ENCODE measurements at regions not wholly inside any gene's neighbourhood (a gene's known extent, or its start where the extent isn't known, plus 50 kb on each side); places are given as distances from the start of the nearest gene placed in this dataset.

DNA sequence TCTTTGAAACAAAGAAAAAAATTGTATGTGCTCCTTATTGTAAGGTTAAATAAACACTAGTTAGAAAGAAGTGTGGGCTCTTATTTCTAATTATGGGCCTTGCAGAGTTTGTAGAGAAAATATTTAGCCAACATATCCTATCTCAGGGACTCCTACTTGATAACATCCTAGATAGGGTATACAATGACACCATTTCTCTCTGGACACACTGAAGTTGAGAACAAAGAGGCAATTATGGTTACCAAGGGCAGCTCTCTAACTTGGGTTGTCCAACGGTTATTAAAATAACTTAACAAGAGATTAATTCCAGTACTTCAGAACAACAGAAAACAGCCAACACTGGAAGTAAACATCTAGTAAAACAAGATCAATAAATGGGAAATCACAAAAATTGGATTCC, 69.0 kb upstream of the ZC3H11B start:
- no peak overlapping the region for H2BK12ac ChIP-seq (ENCODE audit: insufficient read length, low read depth, low read length)
- no peak overlapping the region for H2AK5ac ChIP-seq (ENCODE audit: insufficient read length, low read length)
- Mint-ChIP-seq H3K4me1 (peaks cover 0 to 1% of the 10 kb centered on the region in 2 experiments; a peak in 1 of 4 replicates), H3K9me3 (no peaks in the 10 kb centered on the region), H3K27ac (no peak overlapping the region), H3K36me3 (ENCODE audit: insufficient read depth in 1 of 3, low read depth in 3 of 3) (no peaks in the 10 kb centered on the region), H3K4me3 (no peak overlapping the region), H3K27me3 (ENCODE audit: low read depth) (no peaks in the 10 kb centered on the region)
- no peak overlapping the region for H3K4ac ChIP-seq (ENCODE audit: low read depth, low read length)
- H4K91ac ChIP-seq (ENCODE audit: insufficient read length, low read depth, low read length), result no peak overlapping the region
- TF ChIP-seq, protein P1, sequence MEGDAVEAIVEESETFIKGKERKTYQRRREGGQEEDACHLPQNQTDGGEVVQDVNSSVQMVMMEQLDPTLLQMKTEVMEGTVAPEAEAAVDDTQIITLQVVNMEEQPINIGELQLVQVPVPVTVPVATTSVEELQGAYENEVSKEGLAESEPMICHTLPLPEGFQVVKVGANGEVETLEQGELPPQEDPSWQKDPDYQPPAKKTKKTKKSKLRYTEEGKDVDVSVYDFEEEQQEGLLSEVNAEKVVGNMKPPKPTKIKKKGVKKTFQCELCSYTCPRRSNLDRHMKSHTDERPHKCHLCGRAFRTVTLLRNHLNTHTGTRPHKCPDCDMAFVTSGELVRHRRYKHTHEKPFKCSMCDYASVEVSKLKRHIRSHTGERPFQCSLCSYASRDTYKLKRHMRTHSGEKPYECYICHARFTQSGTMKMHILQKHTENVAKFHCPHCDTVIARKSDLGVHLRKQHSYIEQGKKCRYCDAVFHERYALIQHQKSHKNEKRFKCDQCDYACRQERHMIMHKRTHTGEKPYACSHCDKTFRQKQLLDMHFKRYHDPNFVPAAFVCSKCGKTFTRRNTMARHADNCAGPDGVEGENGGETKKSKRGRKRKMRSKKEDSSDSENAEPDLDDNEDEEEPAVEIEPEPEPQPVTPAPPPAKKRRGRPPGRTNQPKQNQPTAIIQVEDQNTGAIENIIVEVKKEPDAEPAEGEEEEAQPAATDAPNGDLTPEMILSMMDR (conservative IDR thresholded peaks at IDR 0.05), result no peak
- H2BK15ac ChIP-seq (ENCODE audit: low read depth, low read length), result no peak overlapping the region
- H2BK20ac ChIP-seq (ENCODE audit: low read depth, low read length, poor library complexity, severe bottlenecking), result no peak overlapping the region
- no peak overlapping the region for H3K23ac ChIP-seq (ENCODE audit: insufficient read length, low read depth, low read length)
- H4K5ac ChIP-seq (ENCODE audit: insufficient read length, low read depth, low read length), result no peak overlapping the region
- no peak for DNase-seq
- no peak overlapping the region for H2BK120ac ChIP-seq (ENCODE audit: low read depth, low read length, poor library complexity, severe bottlenecking)
- H3K9me3 ChIP-seq (ENCODE audit: control insufficient read depth, low read depth, low read length), result no peaks in the 10 kb centered on the region
- WGBS (ENCODE audit: extremely low coverage, insufficient read length, low lambda C conversion rate), result no CpG with 5 or more reads among the region's 1 CpG
- H3K79me2 ChIP-seq (ENCODE audit: insufficient read depth, low read length), result no peaks in the 10 kb centered on the region
- no peak overlapping the region for H3T11ph ChIP-seq (ENCODE audit: low read length)
- H3K79me1 ChIP-seq (ENCODE audit: insufficient read depth, low read depth, low read length, poor library complexity, severe bottlenecking), result no peaks in the 10 kb centered on the region
- no peak overlapping the region for H3K18ac ChIP-seq (ENCODE audit: insufficient read length, low read depth, low read length)
- H4K20me1 ChIP-seq (ENCODE audit: control insufficient read depth, insufficient read depth, insufficient read length), result no peaks in the 10 kb centered on the region
- no peak overlapping the region for H2AFZ ChIP-seq (ENCODE audit: low read length)
- H2BK5ac ChIP-seq (ENCODE audit: insufficient read length, low read length), result no peak overlapping the region
- H3K9ac ChIP-seq (ENCODE audit: extremely low read depth, insufficient read length, low read length), result no peak overlapping the region
- no peak overlapping the region for H3K27ac ChIP-seq (ENCODE audit: insufficient read length, low read depth, low read length)
- H3K27me3 ChIP-seq (ENCODE audit: insufficient read depth, low read length), result no peaks in the 10 kb centered on the region
- H3K4me2 ChIP-seq (ENCODE audit: insufficient read depth, insufficient read length, low read length), result no peak overlapping the region
- H3K14ac ChIP-seq (ENCODE audit: insufficient read depth, low read length), result no peak overlapping the region
- no peak overlapping the region for H4K8ac ChIP-seq (replicated peaks; ENCODE audit: insufficient read length, low read depth, low read length)
- H3K23me2 ChIP-seq (ENCODE audit: insufficient read length, low read depth, low read length, poor library complexity, severe bottlenecking), result no peaks in the 10 kb centered on the region
- no peak overlapping the region for H3K56ac ChIP-seq (ENCODE audit: insufficient read length, low read depth, low read length)
- H3K4me1 ChIP-seq (ENCODE audit: insufficient read depth, low read length), result no peaks in the 10 kb centered on the region

All from H9 (cell line).